ENCODE measurements at regions not wholly inside any gene's neighbourhood (a gene's known extent, or its start where the extent isn't known, plus 50 kb on each side); places are given as distances from the start of the nearest gene placed in this dataset.

DNA sequence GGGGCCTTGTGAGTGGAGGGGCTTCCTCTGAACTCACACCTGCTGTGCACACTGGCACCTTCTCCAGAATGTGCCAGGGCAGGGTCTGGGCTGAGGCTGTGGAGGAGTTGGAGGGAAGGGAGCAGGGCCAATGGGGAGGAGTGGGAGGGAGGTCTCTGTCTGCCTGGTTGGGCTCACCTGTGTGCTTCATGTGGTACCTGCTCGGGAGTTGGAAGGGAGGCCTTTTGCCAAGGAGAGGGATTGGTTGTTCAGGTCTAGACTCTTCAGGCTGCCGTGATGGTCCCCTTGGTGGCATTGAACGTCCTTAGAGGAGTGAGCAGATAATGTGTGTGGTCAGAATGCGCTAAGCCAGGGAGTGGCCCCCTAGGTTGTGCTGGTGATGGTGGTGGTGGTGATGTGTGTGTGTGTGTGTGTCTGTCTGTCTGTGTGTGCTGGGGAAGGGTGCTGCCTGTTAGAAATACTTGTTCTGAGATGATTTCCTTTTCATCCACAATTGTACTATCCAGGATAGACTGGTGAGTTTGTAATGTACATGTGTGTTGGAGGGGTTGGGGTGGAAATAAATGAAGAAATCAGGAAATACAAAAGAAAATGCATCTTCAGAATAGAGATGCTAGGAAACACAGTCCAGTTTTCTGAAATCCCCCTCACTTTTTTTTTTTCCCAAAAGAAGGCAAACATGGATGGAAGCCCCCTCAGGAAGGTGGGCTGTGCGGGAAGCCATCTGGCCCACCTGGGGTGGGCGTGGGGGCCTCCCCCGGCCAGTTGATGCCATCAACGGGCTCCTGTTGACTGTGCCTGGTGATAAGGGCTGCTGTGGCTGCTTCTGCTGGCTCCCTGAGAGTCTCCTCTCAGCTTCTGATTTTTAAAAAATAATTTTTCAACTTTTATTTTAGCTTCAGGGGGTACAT lies 140.5 kb upstream of the ZNF536 start:
- ChIA-PET POLR2A (no interaction called here), CTCF (no interaction called here)
- TF ChIP-seq, protein P1, sequence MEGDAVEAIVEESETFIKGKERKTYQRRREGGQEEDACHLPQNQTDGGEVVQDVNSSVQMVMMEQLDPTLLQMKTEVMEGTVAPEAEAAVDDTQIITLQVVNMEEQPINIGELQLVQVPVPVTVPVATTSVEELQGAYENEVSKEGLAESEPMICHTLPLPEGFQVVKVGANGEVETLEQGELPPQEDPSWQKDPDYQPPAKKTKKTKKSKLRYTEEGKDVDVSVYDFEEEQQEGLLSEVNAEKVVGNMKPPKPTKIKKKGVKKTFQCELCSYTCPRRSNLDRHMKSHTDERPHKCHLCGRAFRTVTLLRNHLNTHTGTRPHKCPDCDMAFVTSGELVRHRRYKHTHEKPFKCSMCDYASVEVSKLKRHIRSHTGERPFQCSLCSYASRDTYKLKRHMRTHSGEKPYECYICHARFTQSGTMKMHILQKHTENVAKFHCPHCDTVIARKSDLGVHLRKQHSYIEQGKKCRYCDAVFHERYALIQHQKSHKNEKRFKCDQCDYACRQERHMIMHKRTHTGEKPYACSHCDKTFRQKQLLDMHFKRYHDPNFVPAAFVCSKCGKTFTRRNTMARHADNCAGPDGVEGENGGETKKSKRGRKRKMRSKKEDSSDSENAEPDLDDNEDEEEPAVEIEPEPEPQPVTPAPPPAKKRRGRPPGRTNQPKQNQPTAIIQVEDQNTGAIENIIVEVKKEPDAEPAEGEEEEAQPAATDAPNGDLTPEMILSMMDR (IDR thresholded peaks at IDR 0.05; ENCODE audit: insufficient read depth, low read length, missing control alignments): no peak
- H3K4me3 ChIP-seq (ENCODE audit: low read depth, low read length): no peak overlapping the region
- DNase-seq (ENCODE audit: low read depth, low spot score): no peak

DNA sequence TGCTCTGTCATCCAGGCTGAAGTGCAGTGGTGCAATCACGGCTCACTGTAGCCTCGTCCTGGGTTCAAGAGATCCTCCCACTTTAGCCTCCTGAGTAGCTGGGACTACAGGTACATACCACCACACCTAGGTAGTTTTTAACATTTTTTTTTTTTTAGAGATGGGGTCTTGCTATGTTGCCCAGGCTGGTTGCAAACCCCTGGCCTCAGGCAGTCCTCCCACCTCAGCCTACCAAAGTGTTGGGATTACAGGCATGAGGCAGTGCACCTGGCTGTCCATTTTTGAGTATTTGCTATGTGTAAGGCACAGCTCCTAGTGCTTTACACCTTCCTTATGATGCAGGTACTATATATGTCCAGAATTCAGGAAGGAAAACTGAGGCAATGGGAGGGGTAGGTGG lies 138.8 kb upstream of the ZNF536 start:
- DNase-seq (ENCODE audit: low read depth, low spot score): no peak
- no peak overlapping the region for H3K4me3 ChIP-seq (ENCODE audit: low read depth, low read length)
- TF ChIP-seq, protein P1 (IDR thresholded peaks at IDR 0.05; ENCODE audit: insufficient read depth, low read length, missing control alignments): no peak
- ChIA-PET POLR2A (no interaction called here), CTCF (no interaction called here)

DNA sequence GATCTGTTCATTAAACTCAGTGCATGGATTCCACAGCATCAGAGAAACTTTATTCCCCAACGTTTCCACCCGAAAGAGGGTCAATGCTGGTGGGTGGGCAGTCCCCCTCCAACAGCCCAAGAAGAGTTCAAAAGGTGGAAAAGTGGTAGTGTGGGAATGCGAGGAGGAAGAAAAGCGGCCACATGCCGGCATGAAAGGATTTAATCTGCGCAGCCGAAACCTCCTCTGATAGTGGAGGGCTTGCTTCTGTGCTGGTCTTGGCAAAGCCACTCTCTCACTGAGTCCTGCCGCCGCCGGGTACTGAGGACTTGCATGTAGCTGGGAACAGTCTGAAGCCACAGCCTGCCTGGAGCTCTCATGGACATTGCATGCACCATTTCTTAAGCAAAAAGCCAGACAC lies 136.2 kb upstream of the ZNF536 start:
- no peak for DNase-seq (ENCODE audit: low read depth, low spot score)
- POLR2A ChIA-PET: no interaction called here
- TF ChIP-seq, protein P1 (IDR thresholded peaks at IDR 0.05; ENCODE audit: insufficient read depth, low read length, missing control alignments): no peak
- peak overlapping the region; percentile 15; the same call in 1 of the 2 replicates for H3K4me3 ChIP-seq (ENCODE audit: low read depth, low read length)
- CTCF ChIA-PET: no interaction called here

DNA sequence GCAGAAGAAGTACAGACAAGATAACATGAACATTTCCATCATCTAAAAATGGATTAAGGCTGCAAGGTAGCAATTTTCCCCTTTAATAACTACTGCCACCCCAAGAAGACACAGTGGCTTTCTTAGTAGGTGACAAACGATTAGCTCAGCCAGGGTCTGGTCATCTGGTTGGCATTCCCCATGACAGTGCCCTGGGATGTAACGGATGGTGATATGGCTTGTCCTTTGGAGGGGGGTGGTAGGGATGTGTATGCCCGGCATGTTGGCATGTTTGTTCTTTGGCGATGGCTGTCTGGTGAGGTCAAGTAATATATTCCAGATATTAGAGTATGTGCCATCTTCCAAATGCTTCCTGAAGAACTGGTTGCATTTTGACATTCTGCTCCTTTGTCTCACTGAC lies 135.6 kb upstream of the ZNF536 start:
- POLR2A ChIA-PET: no interaction called here
- TF ChIP-seq, protein P1 (IDR thresholded peaks at IDR 0.05; ENCODE audit: insufficient read depth, low read length, missing control alignments): no peak
- CTCF ChIA-PET: interaction anchor here (1.1 kb wide), 1 partner anchor 8 kb away, joined by 4 read pairs; no protein-coding TSS in a partner anchor
- no peak overlapping the region for H3K4me3 ChIP-seq (ENCODE audit: low read depth, low read length)
- DNase-seq (ENCODE audit: low read depth, low spot score): no peak

DNA sequence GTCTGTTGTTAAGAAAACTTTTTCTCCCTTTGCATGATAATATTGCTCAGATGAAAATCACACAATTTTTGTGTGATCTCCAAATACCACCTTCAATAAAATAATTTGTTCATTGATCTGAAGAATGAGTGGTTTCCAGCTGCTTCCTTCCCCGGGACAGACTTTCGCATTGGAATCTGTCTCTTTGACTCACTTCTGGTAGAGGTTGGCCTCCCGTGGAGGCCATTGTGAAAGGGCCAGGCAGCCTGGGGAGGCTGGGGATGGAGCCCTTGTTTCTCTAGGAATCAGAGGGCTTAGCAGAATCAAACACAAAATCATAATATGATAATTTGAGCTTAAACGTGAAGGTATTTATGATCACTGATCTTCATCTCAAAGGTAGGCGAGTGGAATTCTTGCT lies 135.0 kb upstream of the ZNF536 start:
- ChIA-PET CTCF (interaction anchor here (1.1 kb wide), 1 partner anchor 8 kb away, joined by 4 read pairs; no protein-coding TSS in a partner anchor), POLR2A (no interaction called here)
- H3K4me3 ChIP-seq (ENCODE audit: low read depth, low read length): no peak overlapping the region
- DNase-seq (ENCODE audit: low read depth, low spot score): no peak
- TF ChIP-seq, protein P1 (IDR thresholded peaks at IDR 0.05; ENCODE audit: insufficient read depth, low read length, missing control alignments): no peak

DNA sequence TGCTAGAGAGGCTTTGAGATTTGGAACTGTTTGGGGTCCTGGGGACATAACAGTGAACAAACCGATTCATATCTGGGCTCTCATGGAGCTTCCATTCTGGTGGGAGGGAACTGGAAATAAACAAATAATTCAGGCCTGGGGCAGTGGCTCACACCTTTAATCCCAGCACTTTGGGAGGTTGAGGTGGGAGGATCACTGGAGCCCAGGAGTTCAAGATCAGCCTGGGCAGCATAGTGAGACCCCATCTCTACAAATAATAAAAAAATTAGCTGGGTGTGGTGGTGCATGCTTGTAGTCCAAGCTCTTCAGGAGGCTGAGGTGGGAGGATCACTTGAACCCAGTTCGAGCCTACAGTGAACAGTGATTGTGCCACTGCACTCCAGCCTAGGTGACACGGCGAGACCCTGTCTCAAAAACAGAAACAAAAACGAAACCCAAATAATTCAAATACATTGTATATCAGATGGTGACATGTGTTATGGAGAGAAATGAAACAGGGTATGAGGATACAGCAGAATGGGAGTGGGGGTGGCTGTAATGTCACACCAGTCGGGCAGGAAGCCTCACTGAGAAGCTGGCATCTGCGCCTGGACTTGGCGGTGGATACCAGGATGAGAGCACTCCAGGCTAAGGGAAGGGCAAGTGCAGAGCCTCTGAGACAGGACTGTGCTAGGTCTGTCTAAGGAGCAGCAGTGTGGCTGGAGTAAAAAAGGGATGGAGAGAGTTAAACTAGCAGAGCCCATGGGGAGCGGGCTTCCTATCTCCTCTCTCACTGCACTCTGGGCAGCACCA lies 131.1 kb upstream of the ZNF536 start:
- TF ChIP-seq, protein P1 (IDR thresholded peaks at IDR 0.05; ENCODE audit: insufficient read depth, low read length, missing control alignments): no peak
- ChIA-PET POLR2A (no interaction called here), CTCF (no interaction called here)
- no peak for DNase-seq (ENCODE audit: low read depth, low spot score)
- H3K4me3 ChIP-seq (ENCODE audit: low read depth, low read length): no peak overlapping the region
